ENCODE measurements at regions not wholly inside any gene's neighbourhood (a gene's known extent, or its start where the extent isn't known, plus 50 kb on each side); places are given as distances from the start of the nearest gene placed in this dataset.

GRCh38 chr14:23881282-23881681 lies 72.3 kb upstream of the DHRS4 start:
- TF ChIP-seq CTCF (IDR thresholded peaks at IDR 0.05): no peak
- no peak for TF ChIP-seq POLR2A (IDR thresholded peaks at IDR 0.05)
